Endodermal cell (in vitro differentiated cells): ENCODE measurements at regions not wholly inside any gene's neighbourhood (a gene's known extent, or its start where the extent isn't known, plus 50 kb on each side); places are given as distances from the start of the nearest gene placed in this dataset.
"Not testable (repeated sequence)": the region's sequence is repeated elsewhere in the genome, so short reads cannot be mapped to it uniquely, and the experiment has no call there.

Experiments used
- DNase-seq: peaks from one replicate; pipeline ENCODE4 v3.0.0-alpha.2; 2017
- H3K27ac ChIP-seq: 2 replicates; pipeline ENCODE4 v1.5.1; 2013; ENCODE audit warnings: mild to moderate bottlenecking, low read depth, low read length, moderate library complexity
- H3K27me3 ChIP-seq: 2 replicates; pipeline ENCODE4 v1.6.1; 2013; ENCODE audit warnings: mild to moderate bottlenecking, low read length, moderate library complexity; ENCODE audit not compliant: insufficient read depth, control insufficient read depth, poor library complexity, severe bottlenecking
- H3K36me3 ChIP-seq: 2 replicates; pipeline ENCODE4 v1.7.0; 2013; ENCODE audit warnings: mild to moderate bottlenecking, low read length, moderate library complexity; ENCODE audit not compliant: control insufficient read depth, insufficient read depth
- H3K4me1 ChIP-seq: one replicate; pipeline ENCODE4 v1.7.0; 2013; ENCODE audit warnings: low read length; ENCODE audit not compliant: control insufficient read depth, insufficient read depth
- H3K4me3 ChIP-seq: 2 replicates; pipeline ENCODE4 v1.5.1; 2013; ENCODE audit warnings: mild to moderate bottlenecking, low read length, moderate library complexity
- H3K9ac ChIP-seq: 2 replicates; pipeline ENCODE4 v1.6.1; 2013; ENCODE audit warnings: mild to moderate bottlenecking, low read length, moderate library complexity; ENCODE audit not compliant: poor library complexity, severe bottlenecking; ENCODE audit errors: extremely low read depth
- H3K9me3 ChIP-seq: 2 replicates; pipeline ENCODE4 v1.6.1; 2013; ENCODE audit warnings: mild to moderate bottlenecking, low read length, moderate library complexity; ENCODE audit not compliant: control insufficient read depth
- H3K27ac Mint-ChIP-seq: 2 replicates; pipeline ENCODE4 v1.8.0; 2020; ENCODE audit warnings: mixed read lengths
- H3K27me3 Mint-ChIP-seq: 2 replicates; pipeline ENCODE4 v1.8.0; 2021; ENCODE audit warnings: mild to moderate bottlenecking, mixed read lengths; ENCODE audit not compliant: insufficient read depth
- H3K36me3 Mint-ChIP-seq: 2 replicates; pipeline ENCODE4 v1.8.0; 2020; ENCODE audit warnings: low read depth, mixed read lengths
- H3K4me1 Mint-ChIP-seq: 2 replicates; pipeline ENCODE4 v1.8.0; 2020; ENCODE audit warnings: mixed read lengths
- H3K4me3 Mint-ChIP-seq: 2 replicates; pipeline ENCODE4 v1.8.0; 2020; ENCODE audit warnings: mild to moderate bottlenecking, moderate library complexity, mixed read lengths
- H3K9me3 Mint-ChIP-seq: 2 replicates; pipeline ENCODE4 v1.8.0; 2020; ENCODE audit warnings: mild to moderate bottlenecking, mixed read lengths
- CTCF ChIP-seq: fragments of 200-600 bp; sonication (generic); conservative IDR thresholded peaks from 2 replicates; pipeline ENCODE4 v1.5.0; 2021; ENCODE audit warnings: antibody characterized with exemption, mild to moderate bottlenecking
- WGBS, 2 experiments: methylation state at CpG; one replicate each; pipeline versions ENCODE4 v1.1.5 to v1.1.7; 2013; ENCODE audit warnings: missing lambda C conversion rate in 2 of 2, mixed read lengths in 1 of 2; ENCODE audit not compliant: insufficient coverage in 1 of 2, insufficient read length in 1 of 2; 5-methylcytosine and 5-hydroxymethylcytosine counted together

GRCh38 chr17:21476867-21477266 is 100.7 kb downstream of the KCNJ12 start:
- Mint-ChIP-seq H3K27ac (no peak overlapping the region), H3K4me3 (no peak overlapping the region), H3K27me3 (peaks cover 15% of the 10 kb centered on the region), H3K9me3 (peaks cover 8% of the 10 kb centered on the region), H3K36me3 (no peaks in the 10 kb centered on the region), H3K4me1 (no peaks in the 10 kb centered on the region)
- DNase-seq = peak; percentile 38
- no peak for TF ChIP-seq CTCF
- no peak overlapping the region for H3K9ac ChIP-seq
- no peaks in the 10 kb centered on the region for H3K4me1 ChIP-seq
- H3K4me3 ChIP-seq = no peak overlapping the region
- H3K27ac ChIP-seq = no peak overlapping the region
- H3K27me3 ChIP-seq = peaks cover 10% of the 10 kb centered on the region
- H3K9me3 ChIP-seq = peaks cover 5% of the 10 kb centered on the region
- WGBS, 2 experiments = 91 to 100% methylated on average over 6 to 11 of the region's 11 CpGs
- H3K36me3 ChIP-seq = no peaks in the 10 kb centered on the region

GRCh38 chr17:21482189-21482865 is 106.2 kb downstream of the KCNJ12 start:
- Mint-ChIP-seq H3K4me1 (peaks cover 10% of the 10 kb centered on the region), H3K36me3 (no peaks in the 10 kb centered on the region), H3K27me3 (peaks cover 8% of the 10 kb centered on the region), H3K27ac (no peak overlapping the region), H3K9me3 (peaks cover 7% of the 10 kb centered on the region), H3K4me3 (no peak overlapping the region)
- H3K9ac ChIP-seq = no peak overlapping the region
- H3K36me3 ChIP-seq = no peaks in the 10 kb centered on the region
- no peak overlapping the region for H3K4me3 ChIP-seq
- 67 to 69% methylated on average over 7 to 9 of the region's 9 CpGs for WGBS, 2 experiments
- peak overlapping the region; percentile 56 for H3K27ac ChIP-seq
- no peaks in the 10 kb centered on the region for H3K27me3 ChIP-seq
- peaks cover 3% of the 10 kb centered on the region for H3K4me1 ChIP-seq
- no peak for TF ChIP-seq CTCF
- H3K9me3 ChIP-seq = peaks cover 5% of the 10 kb centered on the region
- DNase-seq = peak; percentile 42

GRCh38 chr17:21488043-21488442 is 111.9 kb downstream of the KCNJ12 start:
- not testable (repeated sequence) for H3K27ac ChIP-seq, H3K27ac Mint-ChIP-seq, H3K9me3 ChIP-seq, H3K4me1 Mint-ChIP-seq, DNase-seq, H3K27me3 Mint-ChIP-seq, H3K9ac ChIP-seq, H3K27me3 ChIP-seq, H3K36me3 Mint-ChIP-seq, H3K9me3 Mint-ChIP-seq, H3K4me3 ChIP-seq, H3K36me3 ChIP-seq, H3K4me1 ChIP-seq, H3K4me3 Mint-ChIP-seq
- 100% methylated on average over 2 of the region's 2 CpGs; no CpG with 5 or more reads in 1 of the 2 experiments for WGBS, 2 experiments

GRCh38 chr17:21493993-21494392 is 117.8 kb downstream of the KCNJ12 start:
- peak; percentile 46 for DNase-seq
- Mint-ChIP-seq H3K36me3 (no peaks in the 10 kb centered on the region), H3K27ac (no peak overlapping the region), H3K4me3 (no peak overlapping the region), H3K4me1 (no peaks in the 10 kb centered on the region), H3K9me3 (no peaks in the 10 kb centered on the region), H3K27me3 (peaks cover 4% of the 10 kb centered on the region)
- Histone ChIP-seq H3K36me3 (no peaks in the 10 kb centered on the region), H3K27ac (no peak overlapping the region), H3K9me3 (no peaks in the 10 kb centered on the region), H3K4me3 (no peak overlapping the region), H3K27me3 (no peaks in the 10 kb centered on the region), H3K9ac (no peak overlapping the region), H3K4me1 (no peaks in the 10 kb centered on the region)
- WGBS, 2 experiments = 88 to 93% methylated on average over 6 to 10 of the region's 10 CpGs
- TF ChIP-seq CTCF = no peak
